Colonic mucosa (tissue), 4 donors: ENCODE measurements at regions not wholly inside any gene's neighbourhood (a gene's known extent, or its start where the extent isn't known, plus 50 kb on each side); places are given as distances from the start of the nearest gene placed in this dataset.

ENCODE experiments used
- DNase-seq: peaks from one replicate; pipeline ENCODE4 v3.0.0-alpha.2; 2020
- H3K27ac ChIP-seq: fragments of 200-600 bp; one replicate; pipeline ENCODE4 v1.8.0; 2021
- H3K27me3 ChIP-seq: fragments of 200-600 bp; one replicate; pipeline ENCODE4 v1.8.0; 2021
- H3K36me3 ChIP-seq: fragments of 200-600 bp; one replicate; pipeline ENCODE4 v1.8.0; 2021
- H3K4me1 ChIP-seq: fragments of 200-600 bp; one replicate; pipeline ENCODE4 v1.8.0; 2021; ENCODE audit warnings: mild to moderate bottlenecking
- H3K4me3 ChIP-seq: fragments of 200-600 bp; one replicate; pipeline ENCODE4 v1.8.0; 2021
- H3K9ac ChIP-seq, 2 donors: one replicate each; pipeline ENCODE4 v1.7.0; 2013; ENCODE audit warnings: control low read depth in 2 of 2, low read depth in 2 of 2, low read length in 2 of 2
- H3K9me3 ChIP-seq: fragments of 200-600 bp; one replicate; pipeline ENCODE4 v1.8.0; 2021
- intact Hi-C: fragments of 100-400 bp; cut with DNase I; formaldehyde crosslinking; loops from one replicate; pipeline ENCODE4 v1.14.1; 2022
- TF ChIP-seq, protein P1 (sequence below): fragments of 200-600 bp; IDR thresholded peaks from one replicate; pipeline ENCODE4 v1.8.0; 2022; ENCODE audit warnings: antibody characterized with exemption, mild to moderate bottlenecking
- donor health status: healthy.
- donor health status: DM: no; HTN: no; CAD: no.
- donor health status: DM: no; HTN: no; CAD: no.

DNA sequence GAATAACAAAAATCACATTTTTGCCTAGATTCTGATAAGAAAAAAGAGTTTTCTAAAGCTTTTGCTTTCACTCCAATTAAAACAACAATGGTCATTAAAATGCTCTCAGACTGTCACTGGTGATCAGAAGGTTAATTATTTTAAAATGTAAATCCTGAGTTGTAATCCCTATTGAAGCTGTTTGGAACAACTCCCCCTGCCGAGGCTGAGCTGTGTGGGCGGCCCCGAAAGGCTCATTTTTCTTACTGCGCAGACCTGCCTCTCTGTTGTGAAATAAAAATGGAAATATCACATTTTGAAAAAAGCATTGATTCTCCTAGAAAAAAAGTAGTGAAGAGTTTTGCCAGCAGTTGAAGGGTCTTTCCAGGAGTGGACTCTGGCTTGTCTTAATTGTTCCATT is 174.8 kb upstream of the CDKN3 start:
- TF ChIP-seq, protein P1, sequence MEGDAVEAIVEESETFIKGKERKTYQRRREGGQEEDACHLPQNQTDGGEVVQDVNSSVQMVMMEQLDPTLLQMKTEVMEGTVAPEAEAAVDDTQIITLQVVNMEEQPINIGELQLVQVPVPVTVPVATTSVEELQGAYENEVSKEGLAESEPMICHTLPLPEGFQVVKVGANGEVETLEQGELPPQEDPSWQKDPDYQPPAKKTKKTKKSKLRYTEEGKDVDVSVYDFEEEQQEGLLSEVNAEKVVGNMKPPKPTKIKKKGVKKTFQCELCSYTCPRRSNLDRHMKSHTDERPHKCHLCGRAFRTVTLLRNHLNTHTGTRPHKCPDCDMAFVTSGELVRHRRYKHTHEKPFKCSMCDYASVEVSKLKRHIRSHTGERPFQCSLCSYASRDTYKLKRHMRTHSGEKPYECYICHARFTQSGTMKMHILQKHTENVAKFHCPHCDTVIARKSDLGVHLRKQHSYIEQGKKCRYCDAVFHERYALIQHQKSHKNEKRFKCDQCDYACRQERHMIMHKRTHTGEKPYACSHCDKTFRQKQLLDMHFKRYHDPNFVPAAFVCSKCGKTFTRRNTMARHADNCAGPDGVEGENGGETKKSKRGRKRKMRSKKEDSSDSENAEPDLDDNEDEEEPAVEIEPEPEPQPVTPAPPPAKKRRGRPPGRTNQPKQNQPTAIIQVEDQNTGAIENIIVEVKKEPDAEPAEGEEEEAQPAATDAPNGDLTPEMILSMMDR: no peak
- no peaks in the 10 kb centered on the region for H3K4me1 ChIP-seq
- no peak overlapping the region for H3K9ac ChIP-seq
- H3K27ac ChIP-seq: no peak overlapping the region
- H3K4me3 ChIP-seq: no peak overlapping the region
- H3K9me3 ChIP-seq: no peaks in the 10 kb centered on the region
- no peaks in the 10 kb centered on the region for H3K27me3 ChIP-seq
- H3K36me3 ChIP-seq: no peaks in the 10 kb centered on the region
- DNase-seq: no peak
- intact Hi-C loops: no loop called here

DNA sequence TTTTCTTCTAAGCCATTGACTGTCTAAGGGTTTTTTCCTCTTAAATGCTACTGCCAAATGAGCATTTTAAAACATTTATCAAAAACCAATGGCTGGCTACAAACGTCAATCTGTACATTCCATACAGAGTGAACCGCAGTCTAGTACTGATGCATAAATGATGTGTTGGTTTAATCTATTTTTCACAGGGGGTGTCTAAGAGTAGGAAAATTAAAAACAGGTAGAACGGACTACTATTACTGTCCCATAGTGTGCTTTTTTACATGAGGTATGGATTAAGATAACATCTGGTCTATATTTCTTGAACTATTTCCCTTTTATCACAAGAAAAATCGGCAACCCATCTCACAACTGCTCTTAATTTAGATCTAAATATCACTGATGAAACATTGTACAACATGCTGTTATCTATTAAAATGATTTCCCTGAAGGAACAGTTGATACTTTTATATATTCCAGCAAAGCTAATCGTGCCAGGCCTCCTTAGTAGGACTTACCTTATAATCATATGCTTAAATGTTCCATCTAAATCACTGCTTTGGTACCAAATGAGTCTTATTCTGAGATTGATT is 172.9 kb upstream of the CDKN3 start:
- H3K4me3 ChIP-seq: no peak overlapping the region
- no peaks in the 10 kb centered on the region for H3K27me3 ChIP-seq
- no peaks in the 10 kb centered on the region for H3K36me3 ChIP-seq
- no peak overlapping the region for H3K9ac ChIP-seq
- no peak overlapping the region for H3K27ac ChIP-seq
- H3K4me1 ChIP-seq: no peaks in the 10 kb centered on the region
- no peak for DNase-seq
- H3K9me3 ChIP-seq: no peaks in the 10 kb centered on the region
- TF ChIP-seq, protein P1: no peak
- intact Hi-C loops: no loop called here

DNA sequence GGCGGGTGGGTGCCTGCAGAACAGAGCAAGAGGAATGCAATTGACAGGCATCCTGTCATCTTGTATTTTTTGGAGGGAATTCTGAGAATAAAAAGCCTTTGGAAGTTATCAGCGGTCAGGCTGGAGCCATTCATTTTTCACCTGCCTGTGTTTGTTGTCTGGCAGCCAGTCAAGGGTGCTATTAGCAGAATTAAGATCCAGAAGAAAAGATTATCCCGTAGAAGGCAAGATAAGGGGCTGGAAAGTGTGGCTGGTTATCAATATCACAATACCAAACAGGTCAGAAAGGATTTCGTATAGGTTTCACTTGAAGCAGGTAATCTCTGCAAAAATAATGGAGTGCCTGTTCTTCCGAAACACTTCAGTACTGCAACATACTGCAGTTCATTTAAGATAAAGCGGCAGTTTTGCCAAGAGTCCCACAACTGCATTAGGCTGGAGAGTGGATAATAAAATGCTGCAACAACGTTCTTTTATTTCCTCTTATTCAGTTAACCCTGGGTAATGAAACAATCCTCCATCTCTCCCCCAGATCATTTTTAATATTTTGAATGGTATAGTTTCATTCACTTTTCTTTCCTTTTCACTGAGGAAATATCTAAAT is 171.2 kb upstream of the CDKN3 start:
- intact Hi-C loops: no loop called here
- H3K27ac ChIP-seq: no peak overlapping the region
- H3K36me3 ChIP-seq: no peaks in the 10 kb centered on the region
- TF ChIP-seq, protein P1: no peak
- no peaks in the 10 kb centered on the region for H3K9me3 ChIP-seq
- DNase-seq: no peak
- H3K4me3 ChIP-seq: no peak overlapping the region
- no peaks in the 10 kb centered on the region for H3K27me3 ChIP-seq
- no peak overlapping the region for H3K9ac ChIP-seq
- H3K4me1 ChIP-seq: no peaks in the 10 kb centered on the region

DNA sequence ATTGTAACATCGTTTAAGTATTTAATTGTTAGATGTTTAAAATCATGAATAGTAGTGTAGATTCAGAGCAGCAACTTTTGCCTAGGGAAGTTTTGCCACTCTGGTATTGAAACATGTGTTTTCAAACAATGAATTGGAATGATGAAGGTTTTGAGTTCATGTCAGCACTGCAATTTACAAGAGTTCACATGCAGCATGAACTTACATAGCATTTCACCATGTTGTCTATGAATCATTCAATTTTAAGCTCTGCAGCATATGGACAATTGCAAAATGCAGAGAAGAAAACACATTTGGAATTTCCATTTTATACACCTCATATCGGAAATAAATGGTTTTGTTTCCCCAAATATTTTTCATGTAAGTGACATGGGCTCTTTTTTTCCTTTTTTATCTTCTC is 170.7 kb upstream of the CDKN3 start:
- Histone ChIP-seq H3K36me3 (no peaks in the 10 kb centered on the region), H3K9me3 (no peaks in the 10 kb centered on the region), H3K9ac (no peak overlapping the region), H3K4me1 (no peaks in the 10 kb centered on the region), H3K4me3 (no peak overlapping the region), H3K27me3 (no peaks in the 10 kb centered on the region), H3K27ac (no peak overlapping the region)
- no peak for DNase-seq
- TF ChIP-seq, protein P1: no peak
- intact Hi-C loops: no loop called here

DNA sequence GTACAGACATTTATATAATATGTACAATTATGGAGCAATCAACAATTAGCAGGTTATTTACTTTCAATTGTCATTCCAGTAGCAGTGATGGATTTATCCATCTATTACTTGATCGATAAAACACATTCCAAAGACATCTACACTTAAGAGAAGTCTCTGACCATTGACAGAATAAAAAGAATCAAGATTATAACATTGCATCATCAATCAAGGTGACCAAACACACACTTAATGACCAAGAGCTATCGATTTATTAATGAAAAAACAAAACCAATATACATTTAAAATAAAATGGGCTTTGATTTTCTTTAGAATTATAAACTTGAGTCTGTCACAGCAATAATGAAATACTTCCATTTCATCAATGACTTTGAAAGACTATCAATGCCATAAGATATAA is 170.2 kb upstream of the CDKN3 start:
- no peak overlapping the region for H3K27ac ChIP-seq
- H3K4me1 ChIP-seq: no peaks in the 10 kb centered on the region
- no peak for DNase-seq
- no peaks in the 10 kb centered on the region for H3K27me3 ChIP-seq
- H3K36me3 ChIP-seq: no peaks in the 10 kb centered on the region
- H3K4me3 ChIP-seq: no peak overlapping the region
- TF ChIP-seq, protein P1: no peak
- no peak overlapping the region for H3K9ac ChIP-seq
- H3K9me3 ChIP-seq: no peaks in the 10 kb centered on the region
- intact Hi-C loops: no loop called here
